ENCODE measurements at regions not wholly inside any gene's neighbourhood (a gene's known extent, or its start where the extent isn't known, plus 50 kb on each side); places are given as distances from the start of the nearest gene placed in this dataset.
A peak's percentile ranks its signal among the peaks of the same experiment; 100 is the strongest.

DNA sequence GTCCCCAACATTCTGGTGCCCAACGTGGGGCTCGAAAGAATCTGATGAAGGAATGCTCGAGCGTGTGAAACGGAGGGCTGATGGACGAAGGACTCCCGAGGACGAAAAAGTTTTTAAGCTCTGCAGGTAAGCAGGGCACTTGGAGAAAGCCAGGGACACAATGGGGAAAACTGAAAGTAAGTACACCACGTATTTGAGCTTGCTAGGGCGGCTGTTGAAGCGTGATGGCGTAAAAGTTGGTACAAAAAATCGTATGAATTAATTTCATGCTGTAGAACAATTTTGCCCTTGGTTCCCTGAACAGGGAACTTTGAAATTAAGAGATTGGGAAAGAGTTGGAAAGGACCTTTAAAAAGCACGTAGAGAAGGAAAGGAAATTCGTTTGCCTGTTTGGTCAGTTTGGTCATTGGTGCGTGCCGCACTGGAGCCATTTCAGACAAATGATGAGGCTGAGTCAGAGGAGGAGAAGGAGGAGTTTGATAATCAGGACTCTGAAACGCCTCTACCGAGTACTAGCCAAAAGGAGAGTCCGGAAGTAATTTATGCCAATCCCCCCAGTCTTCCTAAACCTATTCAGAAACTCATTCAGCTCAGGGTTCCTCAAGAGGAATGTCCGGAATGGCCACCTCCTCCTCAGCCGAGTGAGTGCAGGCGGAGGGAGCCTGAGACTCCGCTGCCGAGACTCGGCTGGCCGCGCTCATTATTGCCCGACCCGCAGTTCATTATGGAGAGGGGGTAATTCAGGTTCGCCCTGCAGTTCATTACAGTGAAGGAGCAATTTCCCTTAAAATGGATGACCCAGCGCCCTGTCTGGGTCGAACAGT lies 59.2 kb upstream of the PRSS16 start:
- TF ChIP-seq, protein P1, sequence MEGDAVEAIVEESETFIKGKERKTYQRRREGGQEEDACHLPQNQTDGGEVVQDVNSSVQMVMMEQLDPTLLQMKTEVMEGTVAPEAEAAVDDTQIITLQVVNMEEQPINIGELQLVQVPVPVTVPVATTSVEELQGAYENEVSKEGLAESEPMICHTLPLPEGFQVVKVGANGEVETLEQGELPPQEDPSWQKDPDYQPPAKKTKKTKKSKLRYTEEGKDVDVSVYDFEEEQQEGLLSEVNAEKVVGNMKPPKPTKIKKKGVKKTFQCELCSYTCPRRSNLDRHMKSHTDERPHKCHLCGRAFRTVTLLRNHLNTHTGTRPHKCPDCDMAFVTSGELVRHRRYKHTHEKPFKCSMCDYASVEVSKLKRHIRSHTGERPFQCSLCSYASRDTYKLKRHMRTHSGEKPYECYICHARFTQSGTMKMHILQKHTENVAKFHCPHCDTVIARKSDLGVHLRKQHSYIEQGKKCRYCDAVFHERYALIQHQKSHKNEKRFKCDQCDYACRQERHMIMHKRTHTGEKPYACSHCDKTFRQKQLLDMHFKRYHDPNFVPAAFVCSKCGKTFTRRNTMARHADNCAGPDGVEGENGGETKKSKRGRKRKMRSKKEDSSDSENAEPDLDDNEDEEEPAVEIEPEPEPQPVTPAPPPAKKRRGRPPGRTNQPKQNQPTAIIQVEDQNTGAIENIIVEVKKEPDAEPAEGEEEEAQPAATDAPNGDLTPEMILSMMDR (IDR thresholded peaks at IDR 0.05): no peak
- TF ChIP-seq POLR2A (IDR thresholded peaks at IDR 0.05; ENCODE audit: low read depth) (no peak), POLR2AphosphoS5 (IDR thresholded peaks at IDR 0.05) (peak in 1 of 2 donors; percentile 65), EP300 (IDR thresholded peaks at IDR 0.05) (no peak)
